Progenitor cell of endocrine pancreas (in vitro differentiated cells): ENCODE measurements at regions not wholly inside any gene's neighbourhood (a gene's known extent, or its start where the extent isn't known, plus 50 kb on each side); places are given as distances from the start of the nearest gene placed in this dataset.
A peak's percentile ranks its signal among the peaks of the same experiment; 100 is the strongest.

Source experiments
- DNase-seq: peaks from one replicate; pipeline ENCODE4 v3.0.0; 2021; ENCODE audit warnings: low spot score; ENCODE audit not compliant: unreplicated experiment
- H3K27ac Mint-ChIP-seq: 2 replicates; pipeline ENCODE4 v1.8.0; 2021; ENCODE audit warnings: mild to moderate bottlenecking, moderate library complexity, mixed read lengths
- H3K27me3 Mint-ChIP-seq: 2 replicates; pipeline ENCODE4 v1.8.0; 2021; ENCODE audit warnings: mixed read lengths
- H3K36me3 Mint-ChIP-seq: 2 replicates; pipeline ENCODE4 v1.8.0; 2022; ENCODE audit warnings: mixed read lengths; ENCODE audit not compliant: insufficient read depth
- H3K4me1 Mint-ChIP-seq: 2 replicates; pipeline ENCODE4 v1.8.0; 2021; ENCODE audit warnings: low read depth, mixed read lengths
- H3K4me3 Mint-ChIP-seq: 2 replicates; pipeline ENCODE4 v1.8.0; 2021; ENCODE audit warnings: low read depth, mild to moderate bottlenecking, moderate library complexity, mixed read lengths
- H3K9me3 Mint-ChIP-seq: 2 replicates; pipeline ENCODE4 v1.8.0; 2021; ENCODE audit warnings: low read depth, mixed read lengths
- TF ChIP-seq, protein P1 (sequence below): fragments of 200-600 bp; sonication (generic); IDR thresholded peaks from one replicate; pipeline ENCODE4 v1.5.0; 2021; ENCODE audit warnings: antibody characterized with exemption, mild to moderate bottlenecking; ENCODE audit not compliant: unreplicated experiment

DNA sequence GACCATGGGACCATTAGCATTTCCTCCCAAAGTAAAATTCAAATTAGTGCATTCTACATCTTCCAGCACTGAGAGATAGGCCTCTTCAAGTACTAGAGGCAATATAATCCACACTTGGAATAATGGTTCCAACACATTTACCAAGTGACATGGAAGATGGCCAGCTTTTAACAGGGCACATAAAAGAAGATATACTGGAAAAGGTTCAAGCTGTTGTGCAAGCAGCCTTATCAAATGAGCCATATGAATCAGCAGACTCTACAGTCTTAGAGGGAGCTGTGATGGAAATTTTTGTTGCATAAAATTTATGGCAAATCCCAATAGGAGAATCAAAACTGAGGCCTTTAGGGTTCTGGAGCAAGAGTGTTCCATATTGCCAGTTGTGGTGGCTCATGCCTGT is 526.6 kb upstream of the IRAK1BP1 start:
- DNase-seq, result no peak
- Mint-ChIP-seq H3K9me3 (peaks cover 7% of the 10 kb centered on the region), H3K27ac (no peak overlapping the region), H3K27me3 (no peaks in the 10 kb centered on the region), H3K4me3 (no peak overlapping the region), H3K36me3 (peaks cover 2% of the 10 kb centered on the region), H3K4me1 (no peaks in the 10 kb centered on the region)
- TF ChIP-seq, protein P1, sequence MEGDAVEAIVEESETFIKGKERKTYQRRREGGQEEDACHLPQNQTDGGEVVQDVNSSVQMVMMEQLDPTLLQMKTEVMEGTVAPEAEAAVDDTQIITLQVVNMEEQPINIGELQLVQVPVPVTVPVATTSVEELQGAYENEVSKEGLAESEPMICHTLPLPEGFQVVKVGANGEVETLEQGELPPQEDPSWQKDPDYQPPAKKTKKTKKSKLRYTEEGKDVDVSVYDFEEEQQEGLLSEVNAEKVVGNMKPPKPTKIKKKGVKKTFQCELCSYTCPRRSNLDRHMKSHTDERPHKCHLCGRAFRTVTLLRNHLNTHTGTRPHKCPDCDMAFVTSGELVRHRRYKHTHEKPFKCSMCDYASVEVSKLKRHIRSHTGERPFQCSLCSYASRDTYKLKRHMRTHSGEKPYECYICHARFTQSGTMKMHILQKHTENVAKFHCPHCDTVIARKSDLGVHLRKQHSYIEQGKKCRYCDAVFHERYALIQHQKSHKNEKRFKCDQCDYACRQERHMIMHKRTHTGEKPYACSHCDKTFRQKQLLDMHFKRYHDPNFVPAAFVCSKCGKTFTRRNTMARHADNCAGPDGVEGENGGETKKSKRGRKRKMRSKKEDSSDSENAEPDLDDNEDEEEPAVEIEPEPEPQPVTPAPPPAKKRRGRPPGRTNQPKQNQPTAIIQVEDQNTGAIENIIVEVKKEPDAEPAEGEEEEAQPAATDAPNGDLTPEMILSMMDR, result no peak

DNA sequence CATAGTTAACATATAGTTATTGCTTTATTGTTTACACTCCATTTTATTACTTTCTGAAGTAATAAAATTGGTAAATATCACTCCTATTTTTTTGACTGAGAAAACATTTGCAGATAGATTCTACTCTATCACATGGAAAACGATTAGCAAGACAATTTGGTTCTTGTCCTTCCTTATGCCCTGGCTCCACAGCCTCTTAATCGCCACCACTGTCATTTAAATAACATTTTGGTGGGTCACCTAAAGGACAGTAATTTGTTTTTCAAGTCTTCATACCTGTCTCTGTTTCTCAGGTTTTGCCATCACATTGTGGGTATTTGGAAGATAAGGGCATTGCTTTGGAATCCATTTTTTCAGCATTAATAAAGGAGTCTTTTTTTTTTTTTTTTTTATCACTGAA is 521.5 kb upstream of the IRAK1BP1 start:
- Mint-ChIP-seq H3K27ac (no peak overlapping the region), H3K9me3 (peaks cover 11% of the 10 kb centered on the region), H3K36me3 (peaks cover 2% of the 10 kb centered on the region), H3K27me3 (no peaks in the 10 kb centered on the region), H3K4me1 (peaks cover 21% of the 10 kb centered on the region), H3K4me3 (no peak overlapping the region)
- TF ChIP-seq, protein P1, result no peak
- DNase-seq, result no peak

DNA sequence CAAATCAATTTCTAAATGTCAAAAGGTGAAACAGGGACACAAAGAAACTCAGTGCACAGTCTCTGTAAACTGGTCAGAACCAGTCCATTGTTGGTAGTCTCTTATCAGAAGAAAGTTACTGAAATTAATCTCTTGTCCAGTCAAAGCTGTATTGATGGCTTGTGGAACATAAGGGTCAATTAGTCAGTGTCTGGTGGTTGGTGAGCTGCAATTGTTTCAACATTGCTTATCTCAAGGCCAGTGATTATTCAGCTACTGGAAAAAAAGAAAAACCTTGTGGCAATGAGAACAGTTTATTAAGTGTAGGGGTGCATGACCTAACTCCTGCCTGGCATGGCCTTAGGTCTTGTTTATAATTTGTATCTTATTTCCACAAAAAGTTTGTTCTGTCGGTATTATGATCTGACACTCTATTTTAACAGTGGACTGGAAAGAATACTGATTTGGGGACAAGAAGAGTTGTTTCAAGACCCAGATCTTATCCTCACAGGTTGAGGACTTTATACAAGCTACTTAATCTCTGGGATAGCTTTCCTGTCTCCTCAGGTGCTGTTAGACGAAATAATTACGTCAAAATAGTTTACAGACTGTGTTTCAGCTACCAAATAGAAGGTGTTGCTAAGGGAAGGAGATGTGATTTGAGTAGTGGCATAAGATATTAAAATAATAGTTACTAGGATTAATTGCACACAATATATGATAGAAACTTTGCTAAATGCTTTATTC is 520.0 kb upstream of the IRAK1BP1 start:
- no peaks in the 10 kb centered on the region for H3K27me3 Mint-ChIP-seq
- H3K9me3 Mint-ChIP-seq, result peaks cover 11% of the 10 kb centered on the region
- no peak for DNase-seq
- H3K4me3 Mint-ChIP-seq, result no peak overlapping the region
- H3K4me1 Mint-ChIP-seq, result peaks cover 21% of the 10 kb centered on the region
- peak overlapping the region; percentile 65 for H3K27ac Mint-ChIP-seq
- TF ChIP-seq, protein P1, result no peak
- peaks cover 2% of the 10 kb centered on the region for H3K36me3 Mint-ChIP-seq

DNA sequence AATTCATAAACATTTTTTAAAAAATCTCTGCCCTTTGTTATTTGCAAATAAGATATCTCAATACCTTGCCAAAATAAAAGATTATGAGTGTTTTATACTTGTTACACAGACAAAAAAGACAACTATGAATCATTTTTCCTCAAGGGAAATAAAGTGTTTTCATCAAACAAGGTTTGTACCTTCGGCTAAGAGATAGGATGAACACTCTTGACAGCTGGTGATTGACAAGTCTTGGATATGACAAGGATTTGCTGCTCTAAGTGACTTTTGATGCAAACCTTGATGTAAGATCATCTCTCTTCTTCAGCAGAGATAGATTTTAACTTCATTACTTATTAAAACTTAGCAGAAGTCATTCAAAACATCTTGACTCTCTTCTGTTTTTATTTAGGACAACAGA is 514.3 kb upstream of the IRAK1BP1 start:
- no peak overlapping the region for H3K27ac Mint-ChIP-seq
- TF ChIP-seq, protein P1, result no peak
- no peak for DNase-seq
- H3K9me3 Mint-ChIP-seq, result peaks cover 12% of the 10 kb centered on the region
- no peak overlapping the region for H3K4me3 Mint-ChIP-seq
- no peaks in the 10 kb centered on the region for H3K36me3 Mint-ChIP-seq
- no peaks in the 10 kb centered on the region for H3K27me3 Mint-ChIP-seq
- H3K4me1 Mint-ChIP-seq, result peaks cover 3% of the 10 kb centered on the region

DNA sequence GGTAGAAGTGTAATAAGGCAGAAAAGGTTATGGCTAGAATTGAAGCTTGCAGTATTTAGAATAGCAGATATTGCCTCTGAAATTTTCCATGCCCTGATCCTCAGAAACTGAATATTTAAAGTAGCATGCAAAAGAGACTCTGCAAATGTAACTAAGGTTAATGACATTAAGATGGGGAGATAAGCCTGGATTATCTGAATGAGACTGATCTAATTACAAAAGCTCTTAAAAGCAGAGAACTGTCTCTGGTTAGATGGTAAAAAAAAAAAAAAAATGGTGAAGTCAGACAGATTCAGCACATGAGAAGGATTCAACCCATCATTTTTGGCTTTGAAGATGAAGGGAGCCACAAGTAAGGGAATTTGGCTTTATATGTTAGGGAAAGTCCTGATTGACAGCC is 503.7 kb upstream of the IRAK1BP1 start:
- peaks cover 6% of the 10 kb centered on the region for H3K4me1 Mint-ChIP-seq
- TF ChIP-seq, protein P1, result no peak
- DNase-seq, result no peak
- H3K4me3 Mint-ChIP-seq, result no peak overlapping the region
- H3K27ac Mint-ChIP-seq, result no peak overlapping the region
- H3K9me3 Mint-ChIP-seq, result peaks cover 1% of the 10 kb centered on the region
- H3K27me3 Mint-ChIP-seq, result peaks cover 2% of the 10 kb centered on the region
- H3K36me3 Mint-ChIP-seq, result no peaks in the 10 kb centered on the region
